Brain microvascular endothelial cell (primary cell): ENCODE measurements at regions not wholly inside any gene's neighbourhood (a gene's known extent, or its start where the extent isn't known, plus 50 kb on each side); places are given as distances from the start of the nearest gene placed in this dataset.

Source experiments
- DNase-seq: peaks from one replicate; pipeline ENCODE4 v3.0.0-alpha.2; 2020
- H3K27ac ChIP-seq: fragments of 250-450 bp; sonication (Bioruptor Pico); 2 replicates; pipeline ENCODE4 v1.5.1; 2020; ENCODE audit warnings: mild to moderate bottlenecking, moderate library complexity
- H3K27me3 ChIP-seq: fragments of 250-450 bp; sonication (Bioruptor Pico); replicated peaks from 2 replicates; pipeline ENCODE4 v1.5.1; 2020; ENCODE audit warnings: mild to moderate bottlenecking
- H3K36me3 ChIP-seq: fragments of 250-450 bp; sonication (Bioruptor Pico); replicated peaks from 2 replicates; pipeline ENCODE4 v1.5.1; 2020; ENCODE audit warnings: mild to moderate bottlenecking
- H3K4me3 ChIP-seq: 2 replicates; pipeline ENCODE4 v1.5.1; 2011; ENCODE audit warnings: low read depth, mild to moderate bottlenecking, control low read depth, low read length, moderate library complexity
- CTCF ChIP-seq: IDR thresholded peaks from 2 replicates; pipeline ENCODE4 v1.5.1; 2011; ENCODE audit warnings: low read depth, mild to moderate bottlenecking, moderate library complexity, low read length, control low read depth, inconsistent platforms; ENCODE audit errors: missing control alignments
- in situ Hi-C: cut with HindIII; loops from 2 replicates; pipeline ENCODE4 v1.10.0; 2017; ENCODE audit warnings: low sequenced_read_pairs, low pct_ligation_motif_present

GRCh38 chr13:99911965-99912566 is 59.5 kb downstream of the ZIC5 start:
- H3K36me3 ChIP-seq: no peaks in the 10 kb centered on the region
- no peak overlapping the region for H3K27ac ChIP-seq
- H3K27me3 ChIP-seq: peaks cover 3% of the 10 kb centered on the region
- TF ChIP-seq CTCF: no peak
- no peak overlapping the region for H3K4me3 ChIP-seq
- in situ Hi-C loops: no loop called here
- DNase-seq: no peak

GRCh38 chr13:99911069-99911964 is 60.2 kb downstream of the ZIC5 start:
- TF ChIP-seq CTCF: no peak
- Histone ChIP-seq H3K36me3 (no peaks in the 10 kb centered on the region), H3K27me3 (peaks cover 3% of the 10 kb centered on the region), H3K27ac (no peak overlapping the region), H3K4me3 (no peak overlapping the region)
- in situ Hi-C loops: no loop called here
- no peak for DNase-seq

GRCh38 chr13:99909836-99910619 is 61.5 kb downstream of the ZIC5 start:
- Histone ChIP-seq H3K27me3 (peaks cover 3% of the 10 kb centered on the region), H3K4me3 (no peak overlapping the region), H3K36me3 (no peaks in the 10 kb centered on the region), H3K27ac (no peak overlapping the region)
- no peak for TF ChIP-seq CTCF
- in situ Hi-C loops: no loop called here
- DNase-seq: peak; percentile 11

GRCh38 chr13:99909097-99909835 is 62.3 kb downstream of the ZIC5 start:
- no peak for DNase-seq
- no peaks in the 10 kb centered on the region for H3K36me3 ChIP-seq
- in situ Hi-C loops: no loop called here
- no peak for TF ChIP-seq CTCF
- H3K27ac ChIP-seq: no peak overlapping the region
- H3K27me3 ChIP-seq: peaks cover 3% of the 10 kb centered on the region
- no peak overlapping the region for H3K4me3 ChIP-seq

- Histone ChIP-seq H3K36me3 (no peaks in the 10 kb centered on the region), H3K27me3 (no peaks in the 10 kb centered on the region), H3K27ac (no peak overlapping the region), H3K4me3 (no peak overlapping the region)
- TF ChIP-seq CTCF: no peak
- DNase-seq: no peak
- in situ Hi-C loops: no loop called here
Measured at GRCh38 chr13:99908140-99908803, 63.3 kb downstream of the ZIC5 start.
